Endothelial cell of umbilical vein (primary cell): ENCODE measurements at regions not wholly inside any gene's neighbourhood (a gene's known extent, or its start where the extent isn't known, plus 50 kb on each side); places are given as distances from the start of the nearest gene placed in this dataset.

Experiments used
- BruUV-seq: library from RNA; stranded (reverse); fragments of 400-500 nt; replicated peaks from 2 replicates; lab custom pipeline; 2021; lab: Mats Ljungman, UMichigan
- CTCF ChIA-PET: fragments of 300-600, 350-600 bp; sonication (Branson Sonifier 250); formaldehyde crosslinking; loops from one replicate; lab custom pipeline; 2021; ENCODE audit warnings: antibody characterized with exemption, inconsistent platforms; lab: Charles Lee
- POLR2A ChIA-PET: fragments of 300-600, 350-600 bp; sonication (Branson Sonifier 250); formaldehyde crosslinking; loops from one replicate; lab custom pipeline; 2021; ENCODE audit warnings: antibody characterized with exemption, inconsistent platforms; lab: Charles Lee
- DNase-seq: peaks from one replicate; pipeline ENCODE4 v3.0.0-alpha.2; 2011; ENCODE audit warnings: low read depth, low spot score
- FAIRE-seq: peaks from 2 replicates; lab custom pipeline; 2011; peaks lifted over from hg19 to GRCh38; lab: Jason Lieb, UNC
- H2AFZ ChIP-seq: 2 replicates; pipeline ENCODE4 v1.6.0; 2012; ENCODE audit warnings: low read depth, low read length, control low read depth, inconsistent platforms
- H3K27ac ChIP-seq: 2 replicates; pipeline ENCODE4 v1.5.1; 2011; ENCODE audit warnings: low read depth, mild to moderate bottlenecking, control low read depth, low read length, moderate library complexity; ENCODE audit not compliant: insufficient read depth
- H3K27me3 ChIP-seq, 2 experiments: 2 replicates each; pipeline versions ENCODE4 v1.6.0 to v1.6.1; 2011; ENCODE audit warnings: low read length in 2 of 2, mixed read lengths in 1 of 2; ENCODE audit not compliant: control insufficient read depth in 2 of 2, insufficient read depth in 2 of 2
- H3K36me3 ChIP-seq, 2 experiments: 2 replicates in 1 of 2; 3 replicates in 1 of 2; pipeline ENCODE4 v1.5.1; 2011; ENCODE audit warnings: low read length in 2 of 2, mild to moderate bottlenecking in 1 of 2, moderate library complexity in 1 of 2; ENCODE audit not compliant: control insufficient read depth in 2 of 2, insufficient read depth in 2 of 2; ENCODE audit errors: extremely low read depth in 1 of 2
- H3K4me1 ChIP-seq: 3 replicates; pipeline ENCODE4 v1.5.1; 2011; ENCODE audit warnings: mild to moderate bottlenecking, low read length; ENCODE audit not compliant: control insufficient read depth, insufficient read depth; ENCODE audit errors: extremely low read depth
- H3K4me2 ChIP-seq: 2 replicates; pipeline ENCODE4 v1.6.1; 2011; ENCODE audit warnings: low read length, control low read depth, mixed read lengths; ENCODE audit not compliant: insufficient read depth
- H3K4me3 ChIP-seq, 3 experiments: fragments of 200-600 bp in 1 of 3; sonication (generic), shearing (Covaris generic) in 1 of 3; replicated peaks in 1 of 3; 2 replicates each; pipeline ENCODE4 v1.5.1; 2011 to 2016; ENCODE audit warnings: control low read depth in 3 of 3, low read length in 3 of 3, mild to moderate bottlenecking in 2 of 3, inconsistent platforms in 1 of 3, low read depth in 1 of 3, moderate library complexity in 1 of 3; ENCODE audit not compliant: insufficient read depth in 1 of 3
- H3K79me2 ChIP-seq: 2 replicates; pipeline ENCODE4 v1.6.0; 2012; ENCODE audit warnings: low read length, inconsistent platforms; ENCODE audit not compliant: control insufficient read depth, insufficient read depth
- H3K9ac ChIP-seq: replicated peaks from 2 replicates; pipeline ENCODE3; 2011; ENCODE audit warnings: low read length, control low read depth; ENCODE audit not compliant: insufficient read depth; ENCODE audit errors: extremely low read depth
- H3K9me1 ChIP-seq: replicated peaks from 3 replicates; pipeline ENCODE4 v1.6.0; 2011; ENCODE audit warnings: mild to moderate bottlenecking, low read length; ENCODE audit not compliant: control insufficient read depth, insufficient read depth; ENCODE audit errors: extremely low read depth
- H3K9me3 ChIP-seq: replicated peaks from 2 replicates; pipeline ENCODE4 v1.5.1; 2012; ENCODE audit warnings: low read length, inconsistent platforms; ENCODE audit not compliant: control insufficient read depth, insufficient read depth
- H4K20me1 ChIP-seq: replicated peaks from 2 replicates; pipeline ENCODE3; 2011; ENCODE audit warnings: mild to moderate bottlenecking, low read length; ENCODE audit not compliant: control insufficient read depth, insufficient read depth; ENCODE audit errors: extremely low read depth
- EZH2 ChIP-seq: IDR thresholded peaks from 2 replicates; pipeline ENCODE4 v1.6.1; 2012; ENCODE audit warnings: borderline replicate concordance, low read depth, mild to moderate bottlenecking, moderate library complexity, low read length, inconsistent platforms; ENCODE audit not compliant: severe bottlenecking
- FOS ChIP-seq: IDR thresholded peaks from 2 replicates; pipeline ENCODE4 v1.6.1; 2011; ENCODE audit warnings: mild to moderate bottlenecking, low read length, moderate library complexity, borderline replicate concordance; ENCODE audit not compliant: insufficient read depth
- GATA2 ChIP-seq: IDR thresholded peaks from 2 replicates; pipeline ENCODE4 v1.7.0; 2011; ENCODE audit warnings: low read depth, mild to moderate bottlenecking, moderate library complexity, mixed read lengths, low read length; ENCODE audit not compliant: insufficient read length, insufficient read depth
- JUN ChIP-seq: IDR thresholded peaks from 2 replicates; pipeline ENCODE4 v1.6.1; 2011; ENCODE audit warnings: borderline replicate concordance, low read depth; ENCODE audit not compliant: insufficient read length, insufficient read depth
- MYC ChIP-seq: IDR thresholded peaks from one replicate; pipeline ENCODE4 v1.6.1; 2011; ENCODE audit warnings: mild to moderate bottlenecking, low read depth, low read length
- POLR2A ChIP-seq: IDR thresholded peaks from 2 replicates; pipeline ENCODE4 v1.6.1; 2012; ENCODE audit warnings: low read depth, mild to moderate bottlenecking, control low read depth, low read length
- POLR2AphosphoS5 ChIP-seq: IDR thresholded peaks from 2 replicates; pipeline ENCODE4 v1.6.1; 2012; ENCODE audit warnings: low read depth, mild to moderate bottlenecking, control low read depth, low read length, moderate library complexity; ENCODE audit not compliant: insufficient read depth
- dilution Hi-C: fragments of 300-500 bp; cut with MboI; formaldehyde crosslinking; loops from one replicate; pipeline ENCODE4 v1.15.0; 2019; ENCODE audit warnings: low sequenced_read_pairs; ENCODE audit not compliant: extremely low pct_ligation_motif_present
- intact Hi-C: fragments of 100-400 bp; cut with micrococcal nuclease; formaldehyde crosslinking; loops from one replicate; pipeline ENCODE4 v1.10.0; 2022
- TF ChIP-seq, protein P1 (sequence below): IDR thresholded peaks from 2 replicates; pipeline ENCODE4 v1.6.1; 2011; ENCODE audit not compliant: insufficient read depth, insufficient read length
- TF ChIP-seq, protein P2 (sequence below), 2 donors: IDR thresholded peaks; 1 replicate in 1 of 2; 2 replicates in 1 of 2; pipeline ENCODE4 v1.5.1; 2011; ENCODE audit warnings: low read length in 2 of 2, mild to moderate bottlenecking in 2 of 2, moderate library complexity in 2 of 2, control low read depth in 1 of 2, inconsistent platforms in 1 of 2, low read depth in 1 of 2; ENCODE audit not compliant: insufficient read depth in 1 of 2; ENCODE audit errors: extremely low read depth in 1 of 2

- Histone ChIP-seq H3K9me3 (no peaks in the 10 kb centered on the region), H3K4me3 (no peak overlapping the region), H3K79me2 (peaks cover 16% of the 10 kb centered on the region), H3K4me2 (no peak overlapping the region), H3K36me3 (peaks cover 0 to 6% of the 10 kb centered on the region in 2 experiments), H3K27ac (peak overlapping the region; percentile 92), H3K27me3 (no peaks in the 10 kb centered on the region), H3K9me1 (no peaks in the 10 kb centered on the region), H2AFZ (no peak overlapping the region), H4K20me1 (no peaks in the 10 kb centered on the region), H3K9ac (no peak overlapping the region), H3K4me1 (peaks cover 55% of the 10 kb centered on the region)
- intact Hi-C loops (loop anchor here (2.0 kb wide), 2 partner anchors 14 to 24 kb away; no protein-coding TSS in a partner anchor), dilution Hi-C loops (no loop called here)
- no TSS peak for BruUV-seq
- peak; percentile 88 for FAIRE-seq
- POLR2A ChIA-PET = interaction anchor here (1.0 kb wide), 1 partner anchor 10 kb away, joined by 4 read pairs; no protein-coding TSS in a partner anchor
- CTCF ChIA-PET = interaction anchor here (0.7 to 2.1 kb wide), 8 partner anchors 8 to 87 kb away, joined by 3 to 22 read pairs (median 3); no protein-coding TSS in a partner anchor
- no peak for TF ChIP-seq EZH2
- peak; percentile 45 for TF ChIP-seq POLR2A
- TF ChIP-seq, protein P1, sequence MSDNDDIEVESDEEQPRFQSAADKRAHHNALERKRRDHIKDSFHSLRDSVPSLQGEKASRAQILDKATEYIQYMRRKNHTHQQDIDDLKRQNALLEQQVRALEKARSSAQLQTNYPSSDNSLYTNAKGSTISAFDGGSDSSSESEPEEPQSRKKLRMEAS = no peak
- no peak for TF ChIP-seq FOS
- TF ChIP-seq, protein P2, sequence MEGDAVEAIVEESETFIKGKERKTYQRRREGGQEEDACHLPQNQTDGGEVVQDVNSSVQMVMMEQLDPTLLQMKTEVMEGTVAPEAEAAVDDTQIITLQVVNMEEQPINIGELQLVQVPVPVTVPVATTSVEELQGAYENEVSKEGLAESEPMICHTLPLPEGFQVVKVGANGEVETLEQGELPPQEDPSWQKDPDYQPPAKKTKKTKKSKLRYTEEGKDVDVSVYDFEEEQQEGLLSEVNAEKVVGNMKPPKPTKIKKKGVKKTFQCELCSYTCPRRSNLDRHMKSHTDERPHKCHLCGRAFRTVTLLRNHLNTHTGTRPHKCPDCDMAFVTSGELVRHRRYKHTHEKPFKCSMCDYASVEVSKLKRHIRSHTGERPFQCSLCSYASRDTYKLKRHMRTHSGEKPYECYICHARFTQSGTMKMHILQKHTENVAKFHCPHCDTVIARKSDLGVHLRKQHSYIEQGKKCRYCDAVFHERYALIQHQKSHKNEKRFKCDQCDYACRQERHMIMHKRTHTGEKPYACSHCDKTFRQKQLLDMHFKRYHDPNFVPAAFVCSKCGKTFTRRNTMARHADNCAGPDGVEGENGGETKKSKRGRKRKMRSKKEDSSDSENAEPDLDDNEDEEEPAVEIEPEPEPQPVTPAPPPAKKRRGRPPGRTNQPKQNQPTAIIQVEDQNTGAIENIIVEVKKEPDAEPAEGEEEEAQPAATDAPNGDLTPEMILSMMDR (IDR thresholded peaks at IDR 0.05; ENCODE audit: extremely low read depth in 1 of 2, insufficient read depth in 1 of 2, low read depth in 1 of 2, low read length in 2 of 2) = no peak
- no peak for TF ChIP-seq JUN
- peak; percentile 62 for TF ChIP-seq POLR2AphosphoS5
- no peak for TF ChIP-seq MYC
- TF ChIP-seq GATA2 = no peak
- peak; percentile 81 for DNase-seq
Measured at GRCh38 chr12:124392667-124393413, 97.9 kb downstream of the RFLNA start.
